Parathyroid adenoma (tissue), 2 donors: ENCODE measurements at regions not wholly inside any gene's neighbourhood (a gene's known extent, or its start where the extent isn't known, plus 50 kb on each side); places are given as distances from the start of the nearest gene placed in this dataset.

Experiments
- H2AFZ ChIP-seq: fragments of 300-600 bp; sonication (generic); one replicate; pipeline ENCODE4 v1.7.0; 2017; ENCODE audit warnings: antibody characterized with exemption, mild to moderate bottlenecking
- H3K27ac ChIP-seq: fragments of 300-600 bp; sonication (generic); one replicate; pipeline ENCODE4 v1.7.0; 2017
- H3K27me3 ChIP-seq: fragments of 300-600 bp; sonication (generic); one replicate; pipeline ENCODE4 v1.7.0; 2017; ENCODE audit warnings: low read length; ENCODE audit not compliant: control insufficient read depth, insufficient read depth
- H3K36me3 ChIP-seq: fragments of 300-600 bp; sonication (generic); one replicate; pipeline ENCODE4 v1.7.0; 2017; ENCODE audit warnings: low read length; ENCODE audit not compliant: control insufficient read depth, insufficient read depth
- H3K4me1 ChIP-seq: fragments of 300-600 bp; sonication (generic); one replicate; pipeline ENCODE4 v1.7.0; 2017; ENCODE audit warnings: control low read depth
- H3K4me2 ChIP-seq: fragments of 300-600 bp; sonication (generic); one replicate; pipeline ENCODE4 v1.7.0; 2017; ENCODE audit warnings: low read length
- H3K4me3 ChIP-seq: fragments of 300-600 bp; sonication (generic); one replicate; pipeline ENCODE4 v1.7.0; 2017; ENCODE audit warnings: low read depth, low read length
- H3K79me2 ChIP-seq: fragments of 300-600 bp; sonication (generic); one replicate; pipeline ENCODE4 v1.7.0; 2017; ENCODE audit warnings: control low read depth
- H3K9ac ChIP-seq: fragments of 300-600 bp; sonication (generic); one replicate; pipeline ENCODE4 v1.7.0; 2017; ENCODE audit warnings: mild to moderate bottlenecking
- H3K9me3 ChIP-seq: fragments of 300-600 bp; sonication (generic); one replicate; pipeline ENCODE4 v1.7.0; 2017; ENCODE audit warnings: low read length; ENCODE audit not compliant: control insufficient read depth
- CTCF ChIP-seq: fragments of 300-600 bp; sonication (generic); IDR thresholded peaks from one replicate; pipeline ENCODE4 v1.7.0; 2017; ENCODE audit warnings: antibody characterized with exemption, mild to moderate bottlenecking
- donor health status: primary hyperparathyroidism.

DNA sequence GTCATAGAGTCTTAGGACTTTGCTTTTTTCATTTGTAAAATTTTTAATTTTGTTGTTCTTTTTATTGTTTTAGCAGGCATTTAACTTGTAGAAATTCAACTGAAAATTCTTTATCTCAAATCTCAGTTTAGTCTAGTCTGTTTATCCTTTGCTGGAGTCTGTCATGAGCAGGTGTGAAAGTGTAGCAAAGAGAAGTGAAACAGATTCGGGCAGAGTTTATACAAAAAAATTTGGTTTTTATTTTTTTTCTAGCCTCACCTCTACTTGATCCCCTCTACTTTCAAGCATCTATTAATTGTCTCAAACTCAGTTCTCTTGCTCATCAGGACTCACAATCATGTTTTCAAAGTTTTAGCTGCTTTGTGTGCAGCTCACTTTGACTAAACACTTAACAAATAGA is 655.2 kb downstream of the HDGFL1 start:
- TF ChIP-seq CTCF = no peak
- no peak overlapping the region for H3K4me2 ChIP-seq

GRCh38 chr6:23228439-23229024 is 659.2 kb downstream of the HDGFL1 start:
- H3K79me2 ChIP-seq = no peaks in the 10 kb centered on the region
- TF ChIP-seq CTCF = no peak
- no peak overlapping the region for H2AFZ ChIP-seq
- no peaks in the 10 kb centered on the region for H3K36me3 ChIP-seq
- H3K4me3 ChIP-seq = no peak overlapping the region
- no peaks in the 10 kb centered on the region for H3K27me3 ChIP-seq
- no peaks in the 10 kb centered on the region for H3K4me1 ChIP-seq
- no peak overlapping the region for H3K4me2 ChIP-seq
- H3K9me3 ChIP-seq = no peaks in the 10 kb centered on the region
- no peak overlapping the region for H3K9ac ChIP-seq
- H3K27ac ChIP-seq = no peak overlapping the region

More for the DNA sequence above, 655.2 kb downstream of the HDGFL1 start:
- no peak overlapping the region for H3K4me3 ChIP-seq
- no peaks in the 10 kb centered on the region for H3K27me3 ChIP-seq
- H3K36me3 ChIP-seq = no peaks in the 10 kb centered on the region
- no peak overlapping the region for H2AFZ ChIP-seq
- no peak overlapping the region for H3K27ac ChIP-seq
- no peak overlapping the region for H3K9ac ChIP-seq
- H3K79me2 ChIP-seq = no peaks in the 10 kb centered on the region
- H3K9me3 ChIP-seq = no peaks in the 10 kb centered on the region
- H3K4me1 ChIP-seq = no peaks in the 10 kb centered on the region

- Histone ChIP-seq H3K4me2 (no peak overlapping the region), H3K79me2 (no peaks in the 10 kb centered on the region), H3K36me3 (no peaks in the 10 kb centered on the region), H3K4me1 (no peaks in the 10 kb centered on the region), H3K27me3 (no peaks in the 10 kb centered on the region), H3K27ac (no peak overlapping the region), H3K9ac (no peak overlapping the region), H3K9me3 (no peaks in the 10 kb centered on the region), H2AFZ (no peak overlapping the region), H3K4me3 (no peak overlapping the region)
- no peak for TF ChIP-seq CTCF
These were observed 674.5 kb downstream of the HDGFL1 start for GRCh38 chr6:23243854-23244253.

GRCh38 chr6:23244300-23244699 is 674.9 kb downstream of the HDGFL1 start:
- Histone ChIP-seq H3K36me3 (no peaks in the 10 kb centered on the region), H3K4me2 (no peak overlapping the region), H2AFZ (no peak overlapping the region), H3K9ac (no peak overlapping the region), H3K4me3 (no peak overlapping the region), H3K4me1 (no peaks in the 10 kb centered on the region), H3K27ac (no peak overlapping the region), H3K27me3 (no peaks in the 10 kb centered on the region), H3K9me3 (no peaks in the 10 kb centered on the region), H3K79me2 (no peaks in the 10 kb centered on the region)
- TF ChIP-seq CTCF = no peak

DNA sequence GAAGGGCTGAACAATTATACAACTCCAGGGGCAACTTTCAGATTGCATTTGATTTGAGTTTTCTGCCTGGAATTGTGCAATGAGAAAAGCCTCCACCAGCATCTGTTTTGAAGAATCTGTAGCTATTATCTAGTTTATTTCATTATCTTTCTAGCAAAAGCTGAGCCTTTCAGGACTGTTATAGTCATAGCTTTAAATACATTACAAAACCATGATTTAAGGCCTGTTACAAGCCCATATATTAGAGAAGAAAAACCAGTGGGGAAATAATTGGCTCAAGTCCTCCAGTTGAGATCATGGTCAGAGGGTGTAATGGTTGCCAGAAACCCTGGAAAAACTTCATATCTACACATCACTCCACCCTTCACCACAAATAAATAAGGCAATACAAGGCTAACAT is 676.2 kb downstream of the HDGFL1 start:
- no peaks in the 10 kb centered on the region for H3K36me3 ChIP-seq
- H3K4me1 ChIP-seq = no peaks in the 10 kb centered on the region
- H2AFZ ChIP-seq = no peak overlapping the region
- TF ChIP-seq CTCF = no peak
- no peaks in the 10 kb centered on the region for H3K79me2 ChIP-seq
- H3K4me3 ChIP-seq = no peak overlapping the region
- no peak overlapping the region for H3K9ac ChIP-seq
- no peak overlapping the region for H3K4me2 ChIP-seq
- no peaks in the 10 kb centered on the region for H3K9me3 ChIP-seq
- H3K27me3 ChIP-seq = no peaks in the 10 kb centered on the region
- no peak overlapping the region for H3K27ac ChIP-seq
